ENCODE measurements at regions not wholly inside any gene's neighbourhood (a gene's known extent, or its start where the extent isn't known, plus 50 kb on each side); places are given as distances from the start of the nearest gene placed in this dataset.

- TF ChIP-seq CTCF (IDR thresholded peaks at IDR 0.05): no peak
- no peak for TF ChIP-seq POLR2A (IDR thresholded peaks at IDR 0.05)
- no peak for TF ChIP-seq EP300 (IDR thresholded peaks at IDR 0.05)
- no peak for TF ChIP-seq POLR2AphosphoS5 (IDR thresholded peaks at IDR 0.05)
Measured at GRCh38 chr3:163491714-163492113, 1586.6 kb downstream of the SI start.
